ENCODE measurements at regions not wholly inside any gene's neighbourhood (a gene's known extent, or its start where the extent isn't known, plus 50 kb on each side); places are given as distances from the start of the nearest gene placed in this dataset.

- ATAC-seq (ENCODE audit: low FRiP score), result no peak
Measured at GRCh38 chr7:136496551-136496950, 371.9 kb upstream of the CHRM2 start.

GRCh38 chr7:136495081-136495480, 373.4 kb upstream of the CHRM2 start:
- TF ChIP-seq CTCF (IDR thresholded peaks at IDR 0.05), result no peak
- no peak for DNase-seq (ENCODE audit: low spot score)
- ATAC-seq (ENCODE audit: low FRiP score), result no peak

More at GRCh38 chr7:136496551-136496950, 371.9 kb upstream of the CHRM2 start:
- no peak for TF ChIP-seq CTCF (IDR thresholded peaks at IDR 0.05)
- no peak for DNase-seq (ENCODE audit: low spot score)

- ATAC-seq (ENCODE audit: low FRiP score) (no peak), DNase-seq (ENCODE audit: low spot score) (no peak)
- TF ChIP-seq CTCF (IDR thresholded peaks at IDR 0.05), result no peak
Measured at GRCh38 chr7:136492366-136492765, 376.1 kb upstream of the CHRM2 start.

GRCh38 chr7:136489808-136490207, 378.6 kb upstream of the CHRM2 start:
- no peak for DNase-seq (ENCODE audit: low spot score)

GRCh38 chr7:136480901-136481300, 387.6 kb upstream of the CHRM2 start:
- TF ChIP-seq CTCF (IDR thresholded peaks at IDR 0.05), result no peak
- no peak for ATAC-seq (ENCODE audit: low FRiP score)
- no peak for DNase-seq (ENCODE audit: low spot score)

More at GRCh38 chr7:136489808-136490207, 378.6 kb upstream of the CHRM2 start:
- no peak for TF ChIP-seq CTCF (IDR thresholded peaks at IDR 0.05)
- no peak for ATAC-seq (ENCODE audit: low FRiP score)

- DNase-seq (ENCODE audit: low spot score), result no peak
- ATAC-seq (ENCODE audit: low FRiP score), result no peak
- TF ChIP-seq CTCF (IDR thresholded peaks at IDR 0.05), result no peak
Measured at GRCh38 chr7:136479922-136480321, 388.5 kb upstream of the CHRM2 start.

GRCh38 chr7:136470179-136470578, 398.3 kb upstream of the CHRM2 start:
- no peak for DNase-seq (ENCODE audit: low spot score)

More at GRCh38 chr7:136470179-136470578, 398.3 kb upstream of the CHRM2 start:
- no peak for TF ChIP-seq CTCF (IDR thresholded peaks at IDR 0.05)
- ATAC-seq (ENCODE audit: low FRiP score), result no peak

All from omental fat pad (tissue), 3 donors.